Activated T-cell treated with anti-CD3 and anti-CD28 coated beads for 24 hours (primary cell): ENCODE measurements at regions not wholly inside any gene's neighbourhood (a gene's known extent, or its start where the extent isn't known, plus 50 kb on each side); places are given as distances from the start of the nearest gene placed in this dataset.
"Not testable (repeated sequence)": the region's sequence is repeated elsewhere in the genome, so short reads cannot be mapped to it uniquely, and the experiment has no call there.

Experiments used
- DNase-seq: peaks from one replicate; pipeline ENCODE4 v3.0.0-alpha.2; 2020; ENCODE audit warnings: low read depth

GRCh38 chr5:166624573-166624972 lies 1666.9 kb upstream of the WWC1 start:
- no peak for DNase-seq

- DNase-seq: no peak
These were observed 1666.1 kb upstream of the WWC1 start for GRCh38 chr5:166625210-166625865.

- DNase-seq: no peak
These were observed 1654.2 kb upstream of the WWC1 start for GRCh38 chr5:166637295-166637694.

GRCh38 chr5:166639151-166639550 lies 1652.3 kb upstream of the WWC1 start:
- DNase-seq: no peak

GRCh38 chr5:166640136-166640535 lies 1651.3 kb upstream of the WWC1 start:
- DNase-seq: not testable (repeated sequence)

- no peak for DNase-seq
These were observed 1642.7 kb upstream of the WWC1 start for GRCh38 chr5:166648736-166649135.

GRCh38 chr5:166649676-166650075 lies 1641.8 kb upstream of the WWC1 start:
- no peak for DNase-seq

GRCh38 chr5:166651234-166651633 lies 1640.2 kb upstream of the WWC1 start:
- DNase-seq: no peak

GRCh38 chr5:166671811-166672210 lies 1619.6 kb upstream of the WWC1 start:
- no peak for DNase-seq

GRCh38 chr5:166672431-166672830 lies 1619.0 kb upstream of the WWC1 start:
- DNase-seq: no peak

- DNase-seq: no peak
These were observed 1613.6 kb upstream of the WWC1 start for GRCh38 chr5:166677891-166678290.

- DNase-seq: no peak
These were observed 1612.1 kb upstream of the WWC1 start for GRCh38 chr5:166679331-166679730.

- DNase-seq: no peak
These were observed 1596.1 kb upstream of the WWC1 start for GRCh38 chr5:166695326-166695725.

GRCh38 chr5:166708291-166708690 lies 1583.2 kb upstream of the WWC1 start:
- DNase-seq: no peak

GRCh38 chr5:166709691-166710090 lies 1581.8 kb upstream of the WWC1 start:
- no peak for DNase-seq

- DNase-seq: no peak
These were observed 1581.2 kb upstream of the WWC1 start for GRCh38 chr5:166710271-166710670.

GRCh38 chr5:166712447-166713185 lies 1578.8 kb upstream of the WWC1 start:
- DNase-seq: no peak

- no peak for DNase-seq
These were observed 1578.2 kb upstream of the WWC1 start for GRCh38 chr5:166713295-166713694.

GRCh38 chr5:166716856-166717492 lies 1574.5 kb upstream of the WWC1 start:
- DNase-seq: no peak

GRCh38 chr5:166719991-166720390 lies 1571.5 kb upstream of the WWC1 start:
- DNase-seq: no peak

GRCh38 chr5:166722939-166723338 lies 1568.5 kb upstream of the WWC1 start:
- DNase-seq: no peak

GRCh38 chr5:166724284-166724683 lies 1567.2 kb upstream of the WWC1 start:
- DNase-seq: no peak

- DNase-seq: no peak
These were observed 1565.9 kb upstream of the WWC1 start for GRCh38 chr5:166725593-166725992.
